ENCODE measurements at regions not wholly inside any gene's neighbourhood (a gene's known extent, or its start where the extent isn't known, plus 50 kb on each side); places are given as distances from the start of the nearest gene placed in this dataset.

DNA sequence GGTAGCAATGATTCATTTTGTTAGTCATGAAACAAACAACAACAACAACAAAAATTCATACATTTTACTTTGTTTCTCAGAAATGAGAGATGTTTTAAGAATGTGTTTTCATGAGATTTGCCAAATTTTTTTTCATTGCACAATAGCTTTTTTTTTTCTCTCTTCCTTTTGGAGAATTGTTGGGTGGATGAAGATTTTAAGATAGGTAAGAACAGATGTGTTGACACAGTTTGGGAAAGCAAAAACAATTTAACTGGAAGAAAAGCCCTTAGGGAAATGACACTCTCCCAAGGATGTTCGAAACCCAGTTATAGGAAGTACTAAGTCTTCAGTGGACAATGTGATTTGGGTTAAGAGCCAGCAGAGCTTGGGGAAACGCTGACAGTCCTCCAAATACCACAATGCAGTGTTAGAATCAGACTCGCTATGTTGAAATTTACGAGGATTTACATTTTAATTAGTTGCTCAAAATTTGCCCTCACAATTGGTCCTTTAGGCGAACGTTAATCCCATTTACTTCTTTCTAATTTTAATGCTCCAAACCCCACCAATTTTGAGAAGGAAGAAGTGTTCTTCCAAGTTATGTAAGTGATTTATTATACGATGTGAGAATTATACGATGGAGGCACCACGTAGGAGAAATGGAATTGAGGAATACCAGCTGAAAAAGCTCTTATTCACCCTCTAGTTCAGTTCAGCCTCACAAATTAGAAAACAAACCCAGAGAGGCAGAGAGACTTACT is 61.2 kb downstream of the HHEX start:
- BruUV-seq (replicated peaks), result no TSS peak

DNA sequence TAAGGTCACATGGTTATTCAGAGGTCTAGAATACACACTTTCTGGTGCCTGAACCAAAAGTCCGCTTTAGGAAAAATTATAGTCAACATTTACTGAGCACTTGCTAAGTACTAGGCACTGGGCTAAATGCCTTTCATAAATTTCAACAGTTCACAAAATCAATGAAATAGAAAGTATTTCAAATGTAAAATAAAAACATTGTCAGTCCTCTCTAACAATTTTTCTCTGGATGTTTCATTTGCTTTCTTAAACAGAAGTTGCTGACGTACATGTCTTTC is 61.7 kb downstream of the HHEX start:
- Histone ChIP-seq H3K9me3 (ENCODE audit: control insufficient read depth, insufficient read depth, low read depth, low read length) (no peaks in the 10 kb centered on the region), H3K4me1 (ENCODE audit: control insufficient read depth, insufficient read depth, low read length) (no peaks in the 10 kb centered on the region), H3K27ac (ENCODE audit: low read length) (no peak overlapping the region), H3K27me3 (ENCODE audit: control insufficient read depth, insufficient read depth, low read length) (no peaks in the 10 kb centered on the region), H3K36me3 (ENCODE audit: control insufficient read depth, insufficient read depth, low read length) (no peaks in the 10 kb centered on the region), H3K4me3 (ENCODE audit: low read depth in 2 of 2, low read length in 2 of 2) (no peak overlapping the region)
- no peak for ATAC-seq
- DNase-seq (ENCODE audit: low read depth, low spot score), result no peak
- CTCF ChIA-PET, result no interaction called here
- POLR2A ChIA-PET, result interaction anchor here (0.5 kb wide), 1 partner anchor 97 kb away, joined by 4 read pairs; the partner anchor contains the start of gene EXOC6
- BruUV-seq (replicated peaks), result no TSS peak
- in situ Hi-C loops (cut with HindIII; ENCODE audit: low pct_unique_long_range_greater_than_20kb, low sequenced_read_pairs) (no loop called here), intact Hi-C loops (cut with micrococcal nuclease; ENCODE audit: unreplicated experiment) (no loop called here)
- TF ChIP-seq, protein P1, sequence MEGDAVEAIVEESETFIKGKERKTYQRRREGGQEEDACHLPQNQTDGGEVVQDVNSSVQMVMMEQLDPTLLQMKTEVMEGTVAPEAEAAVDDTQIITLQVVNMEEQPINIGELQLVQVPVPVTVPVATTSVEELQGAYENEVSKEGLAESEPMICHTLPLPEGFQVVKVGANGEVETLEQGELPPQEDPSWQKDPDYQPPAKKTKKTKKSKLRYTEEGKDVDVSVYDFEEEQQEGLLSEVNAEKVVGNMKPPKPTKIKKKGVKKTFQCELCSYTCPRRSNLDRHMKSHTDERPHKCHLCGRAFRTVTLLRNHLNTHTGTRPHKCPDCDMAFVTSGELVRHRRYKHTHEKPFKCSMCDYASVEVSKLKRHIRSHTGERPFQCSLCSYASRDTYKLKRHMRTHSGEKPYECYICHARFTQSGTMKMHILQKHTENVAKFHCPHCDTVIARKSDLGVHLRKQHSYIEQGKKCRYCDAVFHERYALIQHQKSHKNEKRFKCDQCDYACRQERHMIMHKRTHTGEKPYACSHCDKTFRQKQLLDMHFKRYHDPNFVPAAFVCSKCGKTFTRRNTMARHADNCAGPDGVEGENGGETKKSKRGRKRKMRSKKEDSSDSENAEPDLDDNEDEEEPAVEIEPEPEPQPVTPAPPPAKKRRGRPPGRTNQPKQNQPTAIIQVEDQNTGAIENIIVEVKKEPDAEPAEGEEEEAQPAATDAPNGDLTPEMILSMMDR (IDR thresholded peaks at IDR 0.05), result no peak
- TF ChIP-seq TCF7L2 (IDR thresholded peaks at IDR 0.05; ENCODE audit: low read depth, low read length) (no peak), POLR2AphosphoS5 (IDR thresholded peaks at IDR 0.05; ENCODE audit: low read depth, low read length) (no peak), SIN3A (IDR thresholded peaks at IDR 0.05; ENCODE audit: borderline replicate concordance, insufficient read depth, low read depth, low read length) (no peak)
- TF ChIP-seq, protein P2, sequence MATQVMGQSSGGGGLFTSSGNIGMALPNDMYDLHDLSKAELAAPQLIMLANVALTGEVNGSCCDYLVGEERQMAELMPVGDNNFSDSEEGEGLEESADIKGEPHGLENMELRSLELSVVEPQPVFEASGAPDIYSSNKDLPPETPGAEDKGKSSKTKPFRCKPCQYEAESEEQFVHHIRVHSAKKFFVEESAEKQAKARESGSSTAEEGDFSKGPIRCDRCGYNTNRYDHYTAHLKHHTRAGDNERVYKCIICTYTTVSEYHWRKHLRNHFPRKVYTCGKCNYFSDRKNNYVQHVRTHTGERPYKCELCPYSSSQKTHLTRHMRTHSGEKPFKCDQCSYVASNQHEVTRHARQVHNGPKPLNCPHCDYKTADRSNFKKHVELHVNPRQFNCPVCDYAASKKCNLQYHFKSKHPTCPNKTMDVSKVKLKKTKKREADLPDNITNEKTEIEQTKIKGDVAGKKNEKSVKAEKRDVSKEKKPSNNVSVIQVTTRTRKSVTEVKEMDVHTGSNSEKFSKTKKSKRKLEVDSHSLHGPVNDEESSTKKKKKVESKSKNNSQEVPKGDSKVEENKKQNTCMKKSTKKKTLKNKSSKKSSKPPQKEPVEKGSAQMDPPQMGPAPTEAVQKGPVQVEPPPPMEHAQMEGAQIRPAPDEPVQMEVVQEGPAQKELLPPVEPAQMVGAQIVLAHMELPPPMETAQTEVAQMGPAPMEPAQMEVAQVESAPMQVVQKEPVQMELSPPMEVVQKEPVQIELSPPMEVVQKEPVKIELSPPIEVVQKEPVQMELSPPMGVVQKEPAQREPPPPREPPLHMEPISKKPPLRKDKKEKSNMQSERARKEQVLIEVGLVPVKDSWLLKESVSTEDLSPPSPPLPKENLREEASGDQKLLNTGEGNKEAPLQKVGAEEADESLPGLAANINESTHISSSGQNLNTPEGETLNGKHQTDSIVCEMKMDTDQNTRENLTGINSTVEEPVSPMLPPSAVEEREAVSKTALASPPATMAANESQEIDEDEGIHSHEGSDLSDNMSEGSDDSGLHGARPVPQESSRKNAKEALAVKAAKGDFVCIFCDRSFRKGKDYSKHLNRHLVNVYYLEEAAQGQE (IDR thresholded peaks at IDR 0.05; ENCODE audit: insufficient read depth in 1 of 2, low read depth in 2 of 2, low read length in 1 of 2), result no peak

More for the DNA sequence above, 61.2 kb downstream of the HHEX start:
- ChIA-PET CTCF (no interaction called here), POLR2A (no interaction called here)
- intact Hi-C loops (cut with micrococcal nuclease; ENCODE audit: unreplicated experiment), result no loop called here
- ATAC-seq (no peak), DNase-seq (ENCODE audit: low read depth, low spot score) (no peak)
- H3K27me3 ChIP-seq (ENCODE audit: control insufficient read depth, insufficient read depth, low read length), result no peaks in the 10 kb centered on the region
- H3K4me3 ChIP-seq (ENCODE audit: low read depth in 2 of 2, low read length in 2 of 2), result no peak overlapping the region
- H3K4me1 ChIP-seq (ENCODE audit: control insufficient read depth, insufficient read depth, low read length), result no peaks in the 10 kb centered on the region
- H3K27ac ChIP-seq (ENCODE audit: low read length), result no peak overlapping the region
- no peak for TF ChIP-seq POLR2AphosphoS5 (IDR thresholded peaks at IDR 0.05; ENCODE audit: low read depth, low read length)
- TF ChIP-seq, protein P1 (IDR thresholded peaks at IDR 0.05), result no peak
- H3K9me3 ChIP-seq (ENCODE audit: control insufficient read depth, insufficient read depth, low read depth, low read length), result no peaks in the 10 kb centered on the region
- H3K36me3 ChIP-seq (ENCODE audit: control insufficient read depth, insufficient read depth, low read length), result no peaks in the 10 kb centered on the region
- in situ Hi-C loops (cut with HindIII; ENCODE audit: low pct_unique_long_range_greater_than_20kb, low sequenced_read_pairs), result no loop called here
